ENCODE measurements at regions not wholly inside any gene's neighbourhood (a gene's known extent, or its start where the extent isn't known, plus 50 kb on each side); places are given as distances from the start of the nearest gene placed in this dataset.
"Not testable (repeated sequence)": the region's sequence is repeated elsewhere in the genome, so short reads cannot be mapped to it uniquely, and the experiment has no call there.

DNA sequence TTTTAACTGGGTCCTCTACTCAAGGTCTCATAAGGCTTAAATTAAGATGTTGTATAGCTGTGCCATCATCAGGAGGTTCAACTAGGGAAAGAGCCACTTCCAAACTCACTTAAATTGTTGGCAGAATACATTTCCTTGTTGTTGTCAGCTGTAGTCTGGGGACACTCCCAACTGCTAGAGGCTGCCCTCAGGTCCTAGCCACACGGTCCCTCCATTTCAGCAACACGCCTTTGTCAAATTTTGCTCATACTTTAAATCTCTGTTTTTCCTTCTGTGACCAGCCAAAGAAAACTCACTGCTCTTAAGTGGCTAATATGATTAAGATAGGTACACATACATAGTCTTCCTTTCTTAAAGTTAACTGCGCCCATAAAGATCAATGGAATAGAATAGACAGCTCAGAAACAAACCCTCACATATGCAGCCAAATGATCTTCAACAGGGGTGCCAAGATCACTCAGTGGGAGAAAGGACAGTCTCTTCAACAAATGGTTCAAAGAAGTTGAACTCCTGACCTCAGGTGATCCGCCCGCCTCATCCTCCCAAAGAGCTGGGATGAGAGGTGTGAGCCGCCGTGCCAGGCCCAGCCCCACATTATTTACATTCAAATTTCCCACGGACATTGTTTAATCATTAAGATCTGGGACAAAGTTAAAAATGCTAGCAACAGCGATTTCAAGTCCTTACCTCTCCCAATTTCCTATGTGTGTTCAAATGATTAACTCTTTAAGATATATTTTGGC is 76.4 kb upstream of the ELOVL5 start:
- H3K27ac Mint-ChIP-seq, result no peak overlapping the region

GRCh38 chr6:53424300-53424699 is 75.5 kb upstream of the ELOVL5 start:
- no peaks in the 10 kb centered on the region for H3K4me1 Mint-ChIP-seq
- no peaks in the 10 kb centered on the region for H3K9me3 Mint-ChIP-seq
- DNase-seq (ENCODE audit: low spot score in 2 of 2, unreplicated experiment in 2 of 2), result no peak
- no peak overlapping the region for H3K4me3 Mint-ChIP-seq
- no peak overlapping the region for H3K27ac Mint-ChIP-seq
- H3K36me3 Mint-ChIP-seq, result no peaks in the 10 kb centered on the region
- TF ChIP-seq, protein P1, sequence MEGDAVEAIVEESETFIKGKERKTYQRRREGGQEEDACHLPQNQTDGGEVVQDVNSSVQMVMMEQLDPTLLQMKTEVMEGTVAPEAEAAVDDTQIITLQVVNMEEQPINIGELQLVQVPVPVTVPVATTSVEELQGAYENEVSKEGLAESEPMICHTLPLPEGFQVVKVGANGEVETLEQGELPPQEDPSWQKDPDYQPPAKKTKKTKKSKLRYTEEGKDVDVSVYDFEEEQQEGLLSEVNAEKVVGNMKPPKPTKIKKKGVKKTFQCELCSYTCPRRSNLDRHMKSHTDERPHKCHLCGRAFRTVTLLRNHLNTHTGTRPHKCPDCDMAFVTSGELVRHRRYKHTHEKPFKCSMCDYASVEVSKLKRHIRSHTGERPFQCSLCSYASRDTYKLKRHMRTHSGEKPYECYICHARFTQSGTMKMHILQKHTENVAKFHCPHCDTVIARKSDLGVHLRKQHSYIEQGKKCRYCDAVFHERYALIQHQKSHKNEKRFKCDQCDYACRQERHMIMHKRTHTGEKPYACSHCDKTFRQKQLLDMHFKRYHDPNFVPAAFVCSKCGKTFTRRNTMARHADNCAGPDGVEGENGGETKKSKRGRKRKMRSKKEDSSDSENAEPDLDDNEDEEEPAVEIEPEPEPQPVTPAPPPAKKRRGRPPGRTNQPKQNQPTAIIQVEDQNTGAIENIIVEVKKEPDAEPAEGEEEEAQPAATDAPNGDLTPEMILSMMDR (IDR thresholded peaks at IDR 0.05; ENCODE audit: unreplicated experiment), result no peak
- H3K27me3 Mint-ChIP-seq (ENCODE audit: low read depth), result peaks cover 2% of the 10 kb centered on the region

More for the DNA sequence above, 76.4 kb upstream of the ELOVL5 start:
- TF ChIP-seq, protein P1 (IDR thresholded peaks at IDR 0.05; ENCODE audit: unreplicated experiment), result no peak
- Mint-ChIP-seq H3K9me3 (no peaks in the 10 kb centered on the region), H3K4me3 (no peak overlapping the region), H3K36me3 (no peaks in the 10 kb centered on the region), H3K4me1 (no peaks in the 10 kb centered on the region), H3K27me3 (ENCODE audit: low read depth) (peaks cover 2% of the 10 kb centered on the region)
- DNase-seq (ENCODE audit: low spot score in 2 of 2, unreplicated experiment in 2 of 2), result no peak

DNA sequence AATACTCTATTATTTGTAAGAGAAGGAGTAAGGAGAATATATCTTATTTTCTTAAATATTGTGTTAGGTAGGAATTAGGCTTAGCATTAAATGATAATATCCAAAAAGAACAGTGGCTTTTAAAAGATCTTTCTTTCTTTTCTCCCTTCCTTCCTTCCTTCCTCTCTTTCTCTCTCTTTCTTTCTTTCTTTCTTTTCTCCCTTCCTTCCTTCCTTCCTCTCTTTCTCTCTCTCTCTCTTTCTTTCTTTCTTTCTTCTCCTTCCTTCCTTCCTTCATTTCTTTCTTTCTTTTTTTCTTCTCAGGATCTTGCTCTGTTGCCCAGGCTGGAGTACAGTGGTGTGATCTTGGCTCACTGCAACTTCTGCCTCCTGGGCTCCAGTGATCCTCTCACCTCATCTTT is 74.8 kb upstream of the ELOVL5 start:
- not testable (repeated sequence) for H3K4me3 Mint-ChIP-seq; H3K4me1 Mint-ChIP-seq; H3K9me3 Mint-ChIP-seq; DNase-seq (ENCODE audit: low spot score in 2 of 2, unreplicated experiment in 2 of 2); H3K27ac Mint-ChIP-seq; H3K36me3 Mint-ChIP-seq; H3K27me3 Mint-ChIP-seq (ENCODE audit: low read depth)

GRCh38 chr6:53419026-53419425 is 70.3 kb upstream of the ELOVL5 start:
- no peaks in the 10 kb centered on the region for H3K9me3 Mint-ChIP-seq
- H3K27me3 Mint-ChIP-seq (ENCODE audit: low read depth), result peaks cover 2% of the 10 kb centered on the region
- H3K36me3 Mint-ChIP-seq, result no peaks in the 10 kb centered on the region
- TF ChIP-seq, protein P1 (IDR thresholded peaks at IDR 0.05; ENCODE audit: unreplicated experiment), result no peak
- H3K4me1 Mint-ChIP-seq, result no peaks in the 10 kb centered on the region
- H3K27ac Mint-ChIP-seq, result no peak overlapping the region
- no peak for DNase-seq (ENCODE audit: low spot score in 2 of 2, unreplicated experiment in 2 of 2)
- no peak overlapping the region for H3K4me3 Mint-ChIP-seq

- Mint-ChIP-seq H3K27me3 (ENCODE audit: low read depth) (peaks cover 2% of the 10 kb centered on the region), H3K4me1 (no peaks in the 10 kb centered on the region), H3K9me3 (no peaks in the 10 kb centered on the region), H3K36me3 (no peaks in the 10 kb centered on the region), H3K4me3 (no peak overlapping the region), H3K27ac (no peak overlapping the region)
- DNase-seq (ENCODE audit: low spot score in 2 of 2, unreplicated experiment in 2 of 2), result no peak
- TF ChIP-seq, protein P1 (IDR thresholded peaks at IDR 0.05; ENCODE audit: unreplicated experiment), result no peak
Observed at GRCh38 chr6:53418288-53418687, 69.5 kb upstream of the ELOVL5 start.

- Mint-ChIP-seq H3K4me3 (no peak overlapping the region), H3K27ac (no peak overlapping the region), H3K9me3 (no peaks in the 10 kb centered on the region), H3K27me3 (ENCODE audit: low read depth) (peaks cover 2% of the 10 kb centered on the region), H3K4me1 (no peaks in the 10 kb centered on the region), H3K36me3 (no peaks in the 10 kb centered on the region)
- TF ChIP-seq, protein P1 (IDR thresholded peaks at IDR 0.05; ENCODE audit: unreplicated experiment), result peak; percentile 31
- no peak for DNase-seq (ENCODE audit: low spot score in 2 of 2, unreplicated experiment in 2 of 2)
Observed at GRCh38 chr6:53417141-53417540, 68.4 kb upstream of the ELOVL5 start.
